Large intestine (tissue), 3 donors: ENCODE measurements at regions not wholly inside any gene's neighbourhood (a gene's known extent, or its start where the extent isn't known, plus 50 kb on each side); places are given as distances from the start of the nearest gene placed in this dataset.

Experiments
- DNase-seq, 2 donors: peaks; one replicate each; pipeline versions ENCODE4 v3.0.0 to v3.0.0-alpha.2; 2013
- H3K27ac ChIP-seq: one replicate; pipeline ENCODE4 v1.5.1; 2013; ENCODE audit warnings: low read length
- H3K27me3 ChIP-seq: 2 replicates; pipeline ENCODE4 v1.6.1; 2013; ENCODE audit warnings: low read length; ENCODE audit not compliant: control insufficient read depth, insufficient read depth
- H3K36me3 ChIP-seq: 2 replicates; pipeline ENCODE4 v1.6.1; 2013; ENCODE audit warnings: low read length; ENCODE audit not compliant: control insufficient read depth, insufficient read depth
- H3K4me1 ChIP-seq: one replicate; pipeline ENCODE4 v1.6.1; 2013; ENCODE audit warnings: low read length; ENCODE audit not compliant: control insufficient read depth, insufficient read depth
- H3K4me3 ChIP-seq: one replicate; pipeline ENCODE4 v1.5.1; 2013; ENCODE audit warnings: low read length
- H3K9me3 ChIP-seq: one replicate; pipeline ENCODE4 v1.6.1; 2013; ENCODE audit warnings: mild to moderate bottlenecking, low read depth, low read length, moderate library complexity; ENCODE audit not compliant: control insufficient read depth
- WGBS: methylation state at CpG from one replicate; pipeline ENCODE4 v1.1.5; 2013; ENCODE audit warnings: low lambda C conversion rate; ENCODE audit not compliant: insufficient coverage; 5-methylcytosine and 5-hydroxymethylcytosine counted together

DNA sequence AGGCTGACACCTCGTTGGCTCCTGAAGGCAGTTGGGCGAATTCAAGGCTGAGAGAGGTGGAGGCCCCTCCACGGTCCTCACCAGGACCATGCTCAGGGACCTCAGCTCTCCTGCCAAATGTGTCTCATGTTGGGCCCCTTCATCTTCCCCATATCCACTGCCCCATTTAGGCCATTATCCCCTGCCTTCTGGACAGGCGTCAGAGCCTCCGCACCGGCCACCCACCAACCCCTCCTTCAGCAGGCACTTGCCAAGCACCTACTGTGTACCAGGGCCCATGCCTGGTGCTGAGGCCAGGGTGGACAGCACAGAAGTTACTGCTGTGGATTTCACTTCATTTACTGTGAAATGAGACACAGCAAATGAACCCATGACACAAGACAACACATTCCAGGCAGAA lies 325.8 kb downstream of the MATN1 start:
- no peaks in the 10 kb centered on the region for H3K4me1 ChIP-seq
- H3K9me3 ChIP-seq: peaks cover 2% of the 10 kb centered on the region
- no peak for DNase-seq
- no peak overlapping the region for H3K27ac ChIP-seq
- WGBS: no CpG with 5 or more reads among the region's 6 CpGs
- H3K27me3 ChIP-seq: no peaks in the 10 kb centered on the region
- H3K36me3 ChIP-seq: no peaks in the 10 kb centered on the region
- no peak overlapping the region for H3K4me3 ChIP-seq

DNA sequence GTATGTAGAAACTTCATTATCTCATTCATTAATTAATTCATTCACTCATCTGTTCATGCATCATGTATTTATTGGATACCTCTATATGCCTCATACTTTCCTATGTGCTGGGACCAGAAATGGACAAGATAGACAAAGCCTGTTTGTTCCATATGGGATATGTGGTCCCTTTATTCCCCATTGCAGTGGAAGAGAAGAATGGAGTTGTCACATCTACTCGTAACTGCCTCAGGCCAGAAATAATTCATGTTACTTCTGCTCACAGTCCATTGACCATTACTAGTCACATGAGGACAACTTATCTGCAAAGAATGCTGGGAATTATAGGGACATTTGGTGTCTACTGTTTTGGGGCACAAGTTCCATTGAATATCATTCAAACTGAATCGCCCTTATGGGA lies 327.8 kb downstream of the MATN1 start:
- Histone ChIP-seq H3K36me3 (no peaks in the 10 kb centered on the region), H3K4me3 (no peak overlapping the region), H3K27me3 (peaks cover 2% of the 10 kb centered on the region), H3K27ac (no peak overlapping the region), H3K9me3 (no peaks in the 10 kb centered on the region), H3K4me1 (no peaks in the 10 kb centered on the region)
- no peak for DNase-seq
- WGBS: no CpG with 5 or more reads among the region's 2 CpGs

DNA sequence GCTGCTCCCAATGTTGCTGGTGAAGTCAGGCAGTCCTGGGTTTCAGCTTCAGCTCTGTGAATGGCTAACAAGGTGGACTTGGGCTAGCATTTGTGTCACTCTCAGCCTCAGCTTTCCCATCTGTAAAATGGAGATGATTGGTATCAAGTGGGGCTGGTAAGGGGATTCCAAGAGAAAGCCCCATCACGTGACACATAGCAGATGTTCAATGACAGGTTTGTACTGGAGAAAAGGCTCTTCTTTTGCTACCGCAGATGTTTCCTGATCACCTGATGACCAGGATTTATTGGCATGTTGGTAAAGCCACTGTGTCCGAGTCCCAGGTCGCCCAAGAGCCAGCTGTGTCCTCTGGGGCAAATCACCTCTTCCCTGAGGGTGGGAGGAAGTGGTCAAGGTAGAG lies 335.0 kb downstream of the MATN1 start:
- no peak for DNase-seq
- no CpG with 5 or more reads among the region's 4 CpGs for WGBS
- Histone ChIP-seq H3K27me3 (peaks cover 4% of the 10 kb centered on the region), H3K9me3 (no peaks in the 10 kb centered on the region), H3K36me3 (no peaks in the 10 kb centered on the region), H3K4me3 (no peak overlapping the region), H3K4me1 (peaks cover 19% of the 10 kb centered on the region), H3K27ac (no peak overlapping the region)

DNA sequence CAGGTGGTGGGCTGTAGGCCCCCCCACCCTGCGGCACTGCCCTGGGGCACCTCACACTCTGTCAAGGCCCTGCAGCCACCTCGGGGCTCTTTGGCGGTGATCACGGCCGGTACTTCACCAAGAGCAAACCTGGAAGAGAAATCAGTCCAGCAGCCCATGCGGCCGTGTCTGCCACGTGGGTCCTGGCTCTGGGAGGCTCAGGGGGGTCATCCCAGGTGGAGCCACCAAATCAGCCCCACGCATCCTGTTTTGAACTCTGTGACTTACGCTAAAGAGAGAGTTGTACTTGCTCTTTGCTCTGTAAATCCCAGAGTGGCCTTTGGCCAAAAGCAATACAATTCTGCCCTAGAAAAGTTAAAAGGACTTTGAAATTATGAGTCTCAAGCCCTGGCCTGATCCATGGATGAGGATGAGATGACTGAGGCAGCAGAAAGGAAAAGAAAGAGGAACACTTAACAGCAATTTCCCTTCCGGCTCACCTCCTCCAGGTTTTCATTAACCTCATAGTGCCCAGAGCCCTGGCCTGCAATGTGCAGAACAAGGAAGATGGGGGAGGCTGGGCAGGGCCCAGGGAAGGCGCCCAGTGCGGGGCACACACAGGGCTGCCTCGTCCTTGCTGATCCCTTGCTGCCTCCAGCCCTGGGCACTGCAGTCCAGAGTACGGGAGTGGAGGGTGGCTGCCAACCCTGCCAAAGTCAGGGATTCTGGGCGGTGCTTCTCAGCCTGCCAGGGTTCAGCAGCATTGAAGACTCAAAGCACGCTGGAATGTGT lies 337.0 kb downstream of the MATN1 start:
- peak; percentile 55 to 69 for DNase-seq
- Histone ChIP-seq H3K36me3 (no peaks in the 10 kb centered on the region), H3K27ac (peak overlapping the region; percentile 49), H3K4me1 (peaks cover 19% of the 10 kb centered on the region), H3K9me3 (no peaks in the 10 kb centered on the region), H3K4me3 (no peak overlapping the region), H3K27me3 (peaks cover 4% of the 10 kb centered on the region)
- WGBS: no CpG with 5 or more reads among the region's 17 CpGs

DNA sequence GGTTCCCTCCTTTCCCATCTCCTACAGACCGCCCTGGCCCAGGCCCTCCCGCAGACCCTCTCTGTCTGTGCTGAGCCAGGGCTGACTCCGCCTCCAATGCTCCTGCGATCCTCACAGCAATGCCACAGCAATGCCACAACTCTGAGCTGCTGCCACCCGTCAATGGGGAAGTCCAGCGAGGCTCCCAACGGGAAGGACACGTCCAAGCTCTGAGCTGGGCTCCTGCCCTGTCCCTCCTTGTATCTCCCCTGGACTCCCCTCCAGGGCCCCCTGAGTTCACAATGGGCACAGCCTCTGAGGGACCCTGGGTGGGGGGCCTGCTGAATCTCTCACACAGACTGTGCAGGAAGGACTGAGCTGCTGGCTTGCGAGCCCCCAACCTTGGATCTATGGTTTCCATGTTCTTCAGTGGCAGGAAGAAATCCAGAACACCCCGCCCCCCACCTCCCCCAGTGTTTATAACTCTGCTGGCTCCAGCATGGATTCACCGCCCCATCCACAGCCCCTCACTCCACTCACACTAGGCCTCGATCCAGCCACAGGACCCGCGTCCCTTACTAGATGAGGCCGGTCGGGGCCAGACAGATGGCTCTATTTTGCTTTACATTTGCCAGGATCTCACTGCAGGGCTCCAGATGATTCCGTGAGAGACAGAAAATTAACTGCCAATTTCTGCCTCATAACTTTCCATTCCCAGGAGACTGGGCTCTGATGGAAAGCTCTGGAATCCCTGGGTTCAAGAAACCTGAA lies 338.0 kb downstream of the MATN1 start:
- H3K9me3 ChIP-seq: no peaks in the 10 kb centered on the region
- H3K27me3 ChIP-seq: no peaks in the 10 kb centered on the region
- no peak overlapping the region for H3K4me3 ChIP-seq
- H3K27ac ChIP-seq: peak overlapping the region; percentile 49
- no peaks in the 10 kb centered on the region for H3K36me3 ChIP-seq
- H3K4me1 ChIP-seq: peaks cover 19% of the 10 kb centered on the region
- DNase-seq: no peak
- WGBS: no CpG with 5 or more reads among the region's 17 CpGs

DNA sequence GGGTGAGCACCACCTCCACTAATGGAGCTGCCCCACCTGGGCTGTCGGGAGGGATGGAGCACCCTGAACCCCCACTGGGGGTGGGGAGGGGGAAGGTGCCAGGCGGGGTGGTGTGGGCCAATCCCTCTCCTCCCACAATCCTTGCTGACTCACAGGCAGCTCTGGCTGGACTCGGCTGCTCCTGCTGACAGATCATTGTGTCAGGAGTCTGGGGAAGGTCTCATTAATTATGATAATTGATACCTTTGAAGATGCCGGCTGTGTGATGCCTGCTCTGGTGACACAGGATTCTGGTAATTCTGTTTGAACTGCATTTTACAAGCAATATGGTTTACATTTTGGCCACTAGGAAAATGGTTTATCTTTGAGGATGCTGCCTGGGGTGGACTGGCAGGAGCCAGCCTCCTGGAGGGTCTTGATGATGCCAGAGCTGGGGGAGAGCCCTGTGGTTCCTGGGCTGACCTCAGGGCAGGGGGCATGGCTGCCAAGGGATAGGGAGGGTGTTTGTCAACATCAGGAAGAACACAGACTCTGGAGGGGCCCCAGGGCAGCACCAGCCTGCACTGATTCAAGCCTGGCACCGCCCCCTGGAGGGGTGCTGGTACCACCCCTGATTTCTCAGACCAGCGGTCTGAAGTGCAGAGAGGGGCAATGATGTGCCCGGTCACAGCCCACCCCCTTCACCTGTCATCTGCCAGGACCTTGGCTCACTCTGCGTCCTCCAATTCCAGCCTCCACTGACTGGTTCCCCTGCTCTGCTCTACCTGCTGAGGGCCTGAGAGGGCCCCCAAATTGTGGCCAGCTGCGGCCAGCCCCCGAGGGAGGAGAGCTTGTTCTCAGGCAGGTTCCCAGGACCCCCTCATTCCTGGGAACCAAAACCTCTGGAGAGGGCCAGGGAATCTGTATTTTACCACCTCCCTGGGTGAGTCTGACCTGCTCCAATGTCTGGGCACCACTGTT lies 338.8 kb downstream of the MATN1 start:
- Histone ChIP-seq H3K36me3 (no peaks in the 10 kb centered on the region), H3K4me3 (no peak overlapping the region), H3K9me3 (no peaks in the 10 kb centered on the region), H3K4me1 (peaks cover 26% of the 10 kb centered on the region), H3K27ac (no peak overlapping the region), H3K27me3 (no peaks in the 10 kb centered on the region)
- WGBS: no CpG with 5 or more reads among the region's 10 CpGs
- DNase-seq: no peak

DNA sequence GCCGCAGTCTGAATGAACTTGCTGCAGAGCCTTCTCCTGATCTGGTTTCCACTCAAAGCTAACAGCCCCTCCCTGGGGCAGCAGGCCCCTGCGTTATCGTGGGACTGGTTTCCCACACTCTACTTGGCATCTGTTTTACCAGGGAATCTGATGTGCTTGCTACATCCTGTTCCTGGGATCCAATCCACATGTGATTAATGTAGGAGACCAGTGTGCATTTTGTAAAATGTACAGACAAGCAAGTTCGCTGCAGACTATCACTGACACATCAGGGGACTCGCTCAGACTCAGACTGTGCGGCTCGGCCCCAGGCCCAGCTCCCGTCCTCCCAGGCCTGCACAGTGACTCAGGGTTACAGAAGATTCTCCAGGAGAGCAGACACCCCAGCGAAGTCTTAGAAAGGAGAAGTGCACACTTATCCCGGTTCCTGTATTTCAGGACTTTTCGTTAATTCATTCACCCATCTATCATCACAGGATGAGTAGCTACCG lies 340.1 kb downstream of the MATN1 start:
- WGBS: no CpG with 5 or more reads among the region's 12 CpGs
- peaks cover 33% of the 10 kb centered on the region for H3K4me1 ChIP-seq
- no peaks in the 10 kb centered on the region for H3K9me3 ChIP-seq
- no peaks in the 10 kb centered on the region for H3K36me3 ChIP-seq
- H3K27ac ChIP-seq: no peak overlapping the region
- H3K4me3 ChIP-seq: no peak overlapping the region
- H3K27me3 ChIP-seq: no peaks in the 10 kb centered on the region
- DNase-seq: no peak

DNA sequence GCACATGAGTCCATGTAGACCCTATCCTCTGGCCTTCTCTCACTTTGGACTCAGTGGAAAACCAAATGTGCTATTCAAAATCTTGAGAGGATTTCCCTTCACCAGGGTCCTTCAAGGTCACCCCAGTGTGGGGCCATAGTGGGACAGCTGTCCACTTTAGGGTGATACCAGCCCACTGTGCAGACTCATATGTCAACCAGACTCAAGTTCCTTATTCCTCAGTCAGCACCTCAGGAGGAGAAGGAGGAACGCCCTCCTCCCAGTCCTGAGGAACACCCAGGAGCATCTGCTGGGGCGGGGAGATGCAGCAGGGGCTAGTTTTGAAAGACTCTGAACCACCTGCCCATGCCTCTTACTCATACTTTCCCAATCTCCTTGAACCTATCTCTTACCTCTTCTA lies 340.9 kb downstream of the MATN1 start:
- Histone ChIP-seq H3K36me3 (no peaks in the 10 kb centered on the region), H3K27ac (no peak overlapping the region), H3K27me3 (peaks cover 1% of the 10 kb centered on the region), H3K4me3 (no peak overlapping the region), H3K4me1 (peaks cover 33% of the 10 kb centered on the region), H3K9me3 (no peaks in the 10 kb centered on the region)
- whole genome bisulfite sequencing: no CpG with 5 or more reads among the region's 2 CpGs
- DNase-seq: no peak

DNA sequence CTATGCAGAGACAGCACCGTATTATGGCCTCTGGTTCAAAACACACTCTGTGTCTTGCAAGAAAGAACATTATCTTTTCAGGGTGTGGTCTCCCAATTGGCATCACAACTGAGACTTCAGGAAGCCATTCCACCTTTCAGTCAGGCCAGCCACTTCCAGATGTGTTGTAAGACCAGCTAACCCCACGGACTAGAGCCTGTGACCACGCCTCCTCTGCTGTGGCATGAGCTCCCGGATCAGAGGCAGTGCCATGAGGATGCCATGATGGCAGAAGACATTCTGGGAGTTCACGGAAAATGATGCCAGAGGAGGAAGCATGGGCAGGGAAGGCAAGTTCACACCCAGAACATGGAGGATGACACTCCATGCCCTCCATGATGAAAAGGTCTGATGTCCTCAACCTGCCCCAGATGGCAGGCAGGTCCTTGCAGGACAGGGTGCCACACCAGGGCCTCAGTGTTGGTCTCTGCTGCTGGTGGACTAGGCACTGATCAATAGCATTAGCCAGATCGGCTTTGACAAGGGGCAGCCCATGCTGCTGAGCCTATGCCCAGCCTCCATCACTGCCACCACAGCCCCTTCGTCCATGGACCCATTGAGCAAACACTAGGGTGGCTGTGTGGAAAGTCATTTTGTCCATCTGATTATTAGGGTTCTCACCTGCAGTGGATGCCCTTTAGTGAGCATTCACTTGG lies 341.6 kb downstream of the MATN1 start:
- Histone ChIP-seq H3K4me1 (peaks cover 28% of the 10 kb centered on the region), H3K27me3 (peaks cover 5% of the 10 kb centered on the region), H3K9me3 (no peaks in the 10 kb centered on the region), H3K27ac (no peak overlapping the region), H3K36me3 (no peaks in the 10 kb centered on the region), H3K4me3 (no peak overlapping the region)
- WGBS: no CpG with 5 or more reads among the region's 7 CpGs
- no peak for DNase-seq
